ENCODE measurements at regions not wholly inside any gene's neighbourhood (a gene's known extent, or its start where the extent isn't known, plus 50 kb on each side); places are given as distances from the start of the nearest gene placed in this dataset.

- H3K4me2 ChIP-seq (ENCODE audit: insufficient read depth in 1 of 2, low read depth in 2 of 2, low read length in 2 of 2) = no peak overlapping the region
- H3K14ac ChIP-seq (ENCODE audit: insufficient read length) = no peak overlapping the region
- no peaks in the 10 kb centered on the region for H4K20me1 ChIP-seq (replicated peaks in 1 of 2; ENCODE audit: control insufficient read depth in 1 of 2, insufficient read depth in 2 of 2, low read length in 2 of 2)
- H3K56ac ChIP-seq (replicated peaks; ENCODE audit: insufficient read length, low read depth, low read length) = no peak overlapping the region
- FAIRE-seq (no peak), DNase-seq (ENCODE audit: low read depth in 1 of 2, low spot score in 2 of 2) (no peak)
- H2BK12ac ChIP-seq (ENCODE audit: low read depth, low read length) = no peak overlapping the region
- no peak overlapping the region for H2AK5ac ChIP-seq (ENCODE audit: low read depth, low read length)
- H2BK120ac ChIP-seq (replicated peaks; ENCODE audit: low read depth, low read length) = no peak overlapping the region
- H3K9ac ChIP-seq (replicated peaks in 1 of 4; ENCODE audit: extremely low read depth in 1 of 4, low read depth in 3 of 4, low read length in 3 of 4) = no peak overlapping the region
- H3K4me1 ChIP-seq (replicated peaks in 1 of 4; ENCODE audit: control insufficient read depth in 3 of 4, insufficient read depth in 4 of 4, low read length in 3 of 4) = no peaks in the 10 kb centered on the region
- H2BK20ac ChIP-seq (ENCODE audit: low read length) = no peak overlapping the region
- ChIA-PET CTCF (ENCODE audit: partially characterized antibody) (interaction anchor here (0.9 kb wide), 1 partner anchor 19 kb away, joined by 3 read pairs; no protein-coding TSS in a partner anchor), POLR2A (ENCODE audit: partially characterized antibody) (no interaction called here)
- no peak overlapping the region for H3K27ac ChIP-seq (ENCODE audit: low read depth, low read length)
- H4K8ac ChIP-seq (ENCODE audit: extremely low read depth, insufficient read depth, low read length) = no peak overlapping the region
- no peak overlapping the region for H3K18ac ChIP-seq (ENCODE audit: extremely low read depth, low read length)
- no peaks in the 10 kb centered on the region for H3K9me3 ChIP-seq (ENCODE audit: insufficient read depth in 2 of 2, low read depth in 1 of 2, low read length in 1 of 2)
- no peak overlapping the region for H4K5ac ChIP-seq (ENCODE audit: insufficient read length, low read depth, low read length)
- H4K91ac ChIP-seq (replicated peaks; ENCODE audit: insufficient read length, low read length) = no peak overlapping the region
- no peak overlapping the region for H3K23ac ChIP-seq (ENCODE audit: insufficient read length)
- H3K27me3 ChIP-seq (replicated peaks in 1 of 4; ENCODE audit: control insufficient read depth in 3 of 4, extremely low read depth in 1 of 4, insufficient read depth in 3 of 4, low read length in 3 of 4) = no peaks in the 10 kb centered on the region
- H2BK15ac ChIP-seq (ENCODE audit: low read length) = no peak overlapping the region
- no peak overlapping the region for H2BK5ac ChIP-seq (ENCODE audit: low read depth, low read length)
- H3K4ac ChIP-seq (replicated peaks; ENCODE audit: insufficient read length, low read depth, low read length) = no peak overlapping the region
- H3K79me1 ChIP-seq (ENCODE audit: low read depth, low read length) = no peaks in the 10 kb centered on the region
- H2AFZ ChIP-seq (ENCODE audit: low read length) = no peak overlapping the region
- WGBS, 2 experiments (ENCODE audit: extremely low coverage in 1 of 2, insufficient coverage in 1 of 2, insufficient read length in 1 of 2, insufficient replicate concordance in 2 of 2, low coverage in 1 of 2, low lambda C conversion rate in 2 of 2, missing lambda C conversion rate in 1 of 2) = 85% methylated on average over 4 of the region's 4 CpGs; no CpG with 5 or more reads in 1 of the 2 experiments
- H3K23me2 ChIP-seq (ENCODE audit: low read depth, low read length) = no peaks in the 10 kb centered on the region
- H3K36me3 ChIP-seq (ENCODE audit: control insufficient read depth in 2 of 4, insufficient read depth in 4 of 4, low read length in 3 of 4) = no peaks in the 10 kb centered on the region
- no peaks in the 10 kb centered on the region for H3K79me2 ChIP-seq (ENCODE audit: control insufficient read depth in 1 of 2, insufficient read depth in 2 of 2, low read length in 2 of 2)
- H3K4me3 ChIP-seq (ENCODE audit: extremely low read depth in 1 of 4, insufficient read depth in 2 of 4, low read depth in 3 of 4, low read length in 4 of 4) = no peak overlapping the region
- TF ChIP-seq SAP30 (IDR thresholded peaks at IDR 0.05; ENCODE audit: insufficient read depth, insufficient replicate concordance, low read length) (no peak), CEBPB (IDR thresholded peaks at IDR 0.05; ENCODE audit: low read depth, low read length) (no peak), FOSL1 (IDR thresholded peaks at IDR 0.05; ENCODE audit: insufficient read depth, low read depth, low read length) (no peak), ASH2L (IDR thresholded peaks at IDR 0.05; ENCODE audit: low read length) (no peak), POLR2AphosphoS5 (IDR thresholded peaks at IDR 0.05; ENCODE audit: low read depth, low read length) (no peak), EGR1 (IDR thresholded peaks at IDR 0.05; ENCODE audit: borderline replicate concordance, low read depth, low read length) (no peak), TAF1 (IDR thresholded peaks at IDR 0.05; ENCODE audit: low read depth, low read length) (no peak), NANOG (IDR thresholded peaks at IDR 0.05; ENCODE audit: insufficient read depth, low read depth, low read length, poor library complexity, severe bottlenecking) (no peak), YY1 (IDR thresholded peaks at IDR 0.05; ENCODE audit: low read depth, low read length) (no peak), ZNF274 (IDR thresholded peaks at IDR 0.05; ENCODE audit: borderline replicate concordance, extremely low read depth, low read length) (no peak), RNF2 (IDR thresholded peaks at IDR 0.05; ENCODE audit: borderline replicate concordance, low read depth, low read length, missing control alignments, poor library complexity, severe bottlenecking) (no peak), MAFK (IDR thresholded peaks at IDR 0.05; ENCODE audit: low read depth, low read length) (no peak), CREB1 (IDR thresholded peaks at IDR 0.05) (no peak), GABPA (IDR thresholded peaks at IDR 0.05; ENCODE audit: borderline replicate concordance, insufficient read depth, low read length) (no peak)
Measured at GRCh38 chr3:117768581-117768980, 1059.0 kb downstream of the TUSC7 start.
